ENCODE measurements at regions not wholly inside any gene's neighbourhood (a gene's known extent, or its start where the extent isn't known, plus 50 kb on each side); places are given as distances from the start of the nearest gene placed in this dataset.

DNA sequence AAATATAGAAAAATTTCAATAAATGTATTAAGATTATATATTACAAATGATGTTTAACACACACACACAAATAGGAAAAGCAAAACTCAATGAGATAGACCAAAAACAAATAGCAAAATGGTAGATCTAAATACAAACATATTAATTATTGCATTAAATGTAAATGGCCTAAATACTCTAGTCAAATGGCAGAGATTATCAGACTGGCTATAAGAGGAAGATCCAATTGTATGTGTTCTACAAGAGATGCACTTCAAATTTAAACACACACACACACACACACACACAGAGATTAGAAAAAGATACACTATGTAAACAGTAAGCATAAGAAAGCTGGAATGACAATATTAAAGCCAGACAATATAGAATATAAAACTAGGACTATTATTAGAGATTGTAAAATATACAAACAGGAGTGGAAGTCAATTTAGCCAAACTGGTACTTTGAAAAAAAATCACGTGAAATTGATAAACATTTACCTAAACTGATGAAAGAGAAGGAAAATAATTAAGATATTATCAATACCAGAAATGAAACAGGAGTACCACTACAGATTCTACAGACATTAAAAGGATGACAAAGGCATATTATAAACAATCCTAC, 150.5 kb downstream of the TBXT start:
- DNase-seq (ENCODE audit: low spot score), result no peak
- H3K36me3 Mint-ChIP-seq (ENCODE audit: low read depth, unreplicated experiment), result peaks cover 6% of the 10 kb centered on the region
- no peak overlapping the region for H3K4me3 Mint-ChIP-seq (ENCODE audit: unreplicated experiment)
- H3K27ac Mint-ChIP-seq (ENCODE audit: unreplicated experiment), result no peak overlapping the region
- TF ChIP-seq, protein P1, sequence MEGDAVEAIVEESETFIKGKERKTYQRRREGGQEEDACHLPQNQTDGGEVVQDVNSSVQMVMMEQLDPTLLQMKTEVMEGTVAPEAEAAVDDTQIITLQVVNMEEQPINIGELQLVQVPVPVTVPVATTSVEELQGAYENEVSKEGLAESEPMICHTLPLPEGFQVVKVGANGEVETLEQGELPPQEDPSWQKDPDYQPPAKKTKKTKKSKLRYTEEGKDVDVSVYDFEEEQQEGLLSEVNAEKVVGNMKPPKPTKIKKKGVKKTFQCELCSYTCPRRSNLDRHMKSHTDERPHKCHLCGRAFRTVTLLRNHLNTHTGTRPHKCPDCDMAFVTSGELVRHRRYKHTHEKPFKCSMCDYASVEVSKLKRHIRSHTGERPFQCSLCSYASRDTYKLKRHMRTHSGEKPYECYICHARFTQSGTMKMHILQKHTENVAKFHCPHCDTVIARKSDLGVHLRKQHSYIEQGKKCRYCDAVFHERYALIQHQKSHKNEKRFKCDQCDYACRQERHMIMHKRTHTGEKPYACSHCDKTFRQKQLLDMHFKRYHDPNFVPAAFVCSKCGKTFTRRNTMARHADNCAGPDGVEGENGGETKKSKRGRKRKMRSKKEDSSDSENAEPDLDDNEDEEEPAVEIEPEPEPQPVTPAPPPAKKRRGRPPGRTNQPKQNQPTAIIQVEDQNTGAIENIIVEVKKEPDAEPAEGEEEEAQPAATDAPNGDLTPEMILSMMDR (IDR thresholded peaks at IDR 0.05; ENCODE audit: unreplicated experiment), result no peak
- H3K4me1 Mint-ChIP-seq (ENCODE audit: unreplicated experiment), result no peaks in the 10 kb centered on the region
- no peaks in the 10 kb centered on the region for H3K27me3 Mint-ChIP-seq (ENCODE audit: unreplicated experiment)
- no peaks in the 10 kb centered on the region for H3K9me3 Mint-ChIP-seq (ENCODE audit: unreplicated experiment)

DNA sequence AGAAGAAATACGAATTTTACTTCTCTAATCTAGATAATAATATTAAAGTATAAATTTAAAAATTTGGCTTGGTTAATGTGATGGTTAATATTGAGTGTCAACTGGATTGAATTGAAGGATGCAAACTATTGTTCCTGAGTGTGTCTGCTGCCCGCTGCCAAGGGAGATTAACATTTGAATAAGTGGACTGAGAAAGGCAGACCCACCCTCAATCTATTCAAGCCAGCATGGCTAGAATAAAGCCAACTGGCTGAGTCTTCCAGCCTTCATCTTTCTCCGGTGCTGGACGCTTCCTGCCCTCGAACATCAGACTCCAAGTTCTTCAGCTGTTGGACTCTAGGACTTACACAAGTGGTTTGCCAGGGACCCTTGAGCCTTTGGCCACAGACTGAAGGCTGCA, 152.7 kb downstream of the TBXT start:
- H3K27ac Mint-ChIP-seq (ENCODE audit: unreplicated experiment), result no peak overlapping the region
- H3K36me3 Mint-ChIP-seq (ENCODE audit: low read depth, unreplicated experiment), result peaks cover 6% of the 10 kb centered on the region
- no peak overlapping the region for H3K4me3 Mint-ChIP-seq (ENCODE audit: unreplicated experiment)
- no peaks in the 10 kb centered on the region for H3K9me3 Mint-ChIP-seq (ENCODE audit: unreplicated experiment)
- no peak for DNase-seq (ENCODE audit: low spot score)
- H3K27me3 Mint-ChIP-seq (ENCODE audit: unreplicated experiment), result peaks cover 2% of the 10 kb centered on the region
- no peaks in the 10 kb centered on the region for H3K4me1 Mint-ChIP-seq (ENCODE audit: unreplicated experiment)
- TF ChIP-seq, protein P1 (IDR thresholded peaks at IDR 0.05; ENCODE audit: unreplicated experiment), result no peak

DNA sequence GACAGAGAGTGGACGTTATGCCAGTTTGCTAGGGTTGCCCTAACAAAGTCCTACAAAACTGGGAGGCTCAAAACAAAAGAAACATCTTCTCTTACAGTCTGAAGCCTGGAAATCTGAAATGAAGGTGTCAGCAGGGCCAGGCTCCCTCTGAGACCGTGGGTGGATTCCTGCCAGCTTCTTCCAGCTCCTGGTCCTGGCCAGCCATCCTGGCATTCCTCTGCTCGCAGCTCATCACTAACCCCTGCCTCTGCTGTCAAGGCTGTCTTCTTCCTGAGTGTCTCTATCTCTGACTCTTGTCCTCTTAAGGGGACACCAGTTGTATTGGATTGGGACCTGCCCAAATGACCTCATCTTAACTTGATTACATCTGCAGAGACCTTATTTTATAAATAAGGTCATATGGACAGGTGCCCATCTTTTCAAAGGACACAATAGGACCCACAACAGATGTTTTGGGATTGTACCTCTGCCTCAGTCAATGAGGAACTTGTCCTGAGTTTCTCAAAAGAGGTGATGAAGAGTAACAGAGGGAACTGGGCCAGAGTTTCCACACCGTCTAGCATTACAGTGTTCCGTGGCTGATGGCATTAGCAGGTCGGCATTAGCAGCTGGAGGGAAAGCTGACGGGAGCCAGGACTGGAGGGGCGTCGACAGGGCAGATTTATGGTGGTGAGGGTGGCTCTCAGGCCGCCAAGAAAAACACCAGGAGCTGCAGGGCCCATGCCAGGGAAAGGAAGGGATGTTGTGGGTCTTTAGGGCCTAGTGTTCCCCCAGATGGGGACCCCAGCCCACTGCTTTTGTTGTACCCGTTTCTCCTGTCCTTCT, 157.3 kb downstream of the TBXT start:
- TF ChIP-seq, protein P1 (IDR thresholded peaks at IDR 0.05; ENCODE audit: unreplicated experiment), result no peak
- Mint-ChIP-seq H3K27ac (ENCODE audit: unreplicated experiment) (no peak overlapping the region), H3K9me3 (ENCODE audit: unreplicated experiment) (no peaks in the 10 kb centered on the region), H3K36me3 (ENCODE audit: low read depth, unreplicated experiment) (peaks cover 4% of the 10 kb centered on the region), H3K27me3 (ENCODE audit: unreplicated experiment) (peaks cover 18% of the 10 kb centered on the region), H3K4me1 (ENCODE audit: unreplicated experiment) (peaks cover 13% of the 10 kb centered on the region), H3K4me3 (ENCODE audit: unreplicated experiment) (no peak overlapping the region)
- DNase-seq (ENCODE audit: low spot score), result no peak

DNA sequence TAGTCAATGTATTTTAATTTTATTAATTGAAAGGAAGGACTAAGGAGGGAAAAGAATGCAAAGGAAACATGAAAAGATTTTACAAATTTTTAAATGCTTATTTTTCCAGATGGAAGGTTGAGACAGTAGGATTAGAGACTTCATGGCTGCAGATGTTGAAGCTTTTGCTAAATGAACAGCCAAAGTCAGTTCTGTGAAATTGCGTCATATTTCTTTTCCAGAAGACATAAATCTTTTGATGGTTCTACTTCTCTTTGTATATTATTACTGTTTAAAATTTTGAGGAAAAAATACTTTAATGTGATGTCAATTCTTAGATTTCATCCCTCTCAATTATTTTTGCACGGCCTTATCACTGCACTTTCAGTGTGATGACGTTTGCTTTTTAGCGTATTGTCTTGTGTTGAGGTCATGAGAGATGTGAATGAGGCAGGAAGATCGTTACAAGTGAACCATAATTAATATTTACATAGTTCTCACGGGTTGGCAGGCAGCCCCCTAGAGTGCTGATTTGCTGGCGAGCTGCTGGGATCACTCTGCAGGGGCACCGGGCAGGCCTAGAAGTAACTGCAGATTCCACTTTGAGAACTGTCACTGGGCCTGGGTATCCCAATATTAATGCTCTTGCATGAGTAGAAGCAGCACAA, 158.1 kb downstream of the TBXT start:
- H3K4me3 Mint-ChIP-seq (ENCODE audit: unreplicated experiment), result no peak overlapping the region

More for the DNA sequence above, 158.1 kb downstream of the TBXT start:
- Mint-ChIP-seq H3K36me3 (ENCODE audit: low read depth, unreplicated experiment) (peaks cover 4% of the 10 kb centered on the region), H3K4me1 (ENCODE audit: unreplicated experiment) (peaks cover 17% of the 10 kb centered on the region), H3K9me3 (ENCODE audit: unreplicated experiment) (no peaks in the 10 kb centered on the region), H3K27ac (ENCODE audit: unreplicated experiment) (no peak overlapping the region), H3K27me3 (ENCODE audit: unreplicated experiment) (peaks cover 21% of the 10 kb centered on the region)
- TF ChIP-seq, protein P1 (IDR thresholded peaks at IDR 0.05; ENCODE audit: unreplicated experiment), result no peak
- no peak for DNase-seq (ENCODE audit: low spot score)

Data from endothelial cell (in vitro differentiated cells).